ENCODE measurements at regions not wholly inside any gene's neighbourhood (a gene's known extent, or its start where the extent isn't known, plus 50 kb on each side); places are given as distances from the start of the nearest gene placed in this dataset.

DNA sequence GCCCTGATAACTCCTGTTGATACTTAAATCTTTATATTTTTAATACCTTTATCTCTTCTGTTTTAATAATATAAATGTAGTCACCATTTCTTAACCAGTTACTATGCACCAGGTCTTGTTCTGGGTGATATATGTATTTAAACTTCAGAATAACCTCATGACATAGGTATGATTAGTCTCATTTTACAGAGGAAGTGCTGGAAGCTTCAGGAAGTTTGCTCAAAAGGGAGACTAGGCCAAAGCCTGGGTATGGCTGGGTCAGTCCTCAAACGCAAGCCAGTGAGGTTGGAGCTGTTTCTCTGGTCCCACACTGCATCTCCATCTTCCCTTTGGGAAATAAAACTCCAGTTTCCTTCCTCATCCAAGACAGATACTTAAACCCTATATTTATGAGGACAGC, 204.7 kb upstream of the TANK start:
- H3K27ac Mint-ChIP-seq = no peak overlapping the region
- no peaks in the 10 kb centered on the region; the same call in 1 of the 2 replicates for H3K36me3 Mint-ChIP-seq
- H3K4me3 Mint-ChIP-seq = no peak overlapping the region
- no peaks in the 10 kb centered on the region for H3K4me1 Mint-ChIP-seq
- TF ChIP-seq, protein P1, sequence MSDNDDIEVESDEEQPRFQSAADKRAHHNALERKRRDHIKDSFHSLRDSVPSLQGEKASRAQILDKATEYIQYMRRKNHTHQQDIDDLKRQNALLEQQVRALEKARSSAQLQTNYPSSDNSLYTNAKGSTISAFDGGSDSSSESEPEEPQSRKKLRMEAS (CRISPR knock-in tag; IDR thresholded peaks at IDR 0.05) = no peak
- TF ChIP-seq SMAD4 (CRISPR knock-in tag; IDR thresholded peaks at IDR 0.05) = no peak
- no peak for TF ChIP-seq GRHL2 (CRISPR knock-in tag; IDR thresholded peaks at IDR 0.05; ENCODE audit: insufficient replicate concordance, severe bottlenecking)
- TF ChIP-seq EMX1 (CRISPR knock-in tag; IDR thresholded peaks at IDR 0.05) = no peak
- TF ChIP-seq ATF1 (CRISPR knock-in tag; IDR thresholded peaks at IDR 0.05) = no peak
- no peak for TF ChIP-seq MYBL2 (CRISPR knock-in tag; IDR thresholded peaks at IDR 0.05)
- TF ChIP-seq, protein P2, sequence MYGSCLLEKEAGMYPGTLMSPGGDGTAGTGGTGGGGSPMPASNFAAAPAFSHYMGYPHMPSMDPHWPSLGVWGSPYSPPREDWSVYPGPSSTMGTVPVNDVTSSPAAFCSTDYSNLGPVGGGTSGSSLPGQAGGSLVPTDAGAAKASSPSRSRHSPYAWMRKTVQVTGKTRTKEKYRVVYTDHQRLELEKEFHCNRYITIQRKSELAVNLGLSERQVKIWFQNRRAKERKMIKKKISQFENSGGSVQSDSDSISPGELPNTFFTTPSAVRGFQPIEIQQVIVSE (CRISPR knock-in tag; IDR thresholded peaks at IDR 0.05; ENCODE audit: borderline replicate concordance) = no peak
- TF ChIP-seq ETV6 (CRISPR knock-in tag; IDR thresholded peaks at IDR 0.05) = no peak
- TF ChIP-seq TEAD1 (CRISPR knock-in tag; IDR thresholded peaks at IDR 0.05) = no peak
- TF ChIP-seq, protein P3, sequence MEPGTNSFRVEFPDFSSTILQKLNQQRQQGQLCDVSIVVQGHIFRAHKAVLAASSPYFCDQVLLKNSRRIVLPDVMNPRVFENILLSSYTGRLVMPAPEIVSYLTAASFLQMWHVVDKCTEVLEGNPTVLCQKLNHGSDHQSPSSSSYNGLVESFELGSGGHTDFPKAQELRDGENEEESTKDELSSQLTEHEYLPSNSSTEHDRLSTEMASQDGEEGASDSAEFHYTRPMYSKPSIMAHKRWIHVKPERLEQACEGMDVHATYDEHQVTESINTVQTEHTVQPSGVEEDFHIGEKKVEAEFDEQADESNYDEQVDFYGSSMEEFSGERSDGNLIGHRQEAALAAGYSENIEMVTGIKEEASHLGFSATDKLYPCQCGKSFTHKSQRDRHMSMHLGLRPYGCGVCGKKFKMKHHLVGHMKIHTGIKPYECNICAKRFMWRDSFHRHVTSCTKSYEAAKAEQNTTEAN (CRISPR knock-in tag; IDR thresholded peaks at IDR 0.05) = no peak
- TF ChIP-seq, protein P4, sequence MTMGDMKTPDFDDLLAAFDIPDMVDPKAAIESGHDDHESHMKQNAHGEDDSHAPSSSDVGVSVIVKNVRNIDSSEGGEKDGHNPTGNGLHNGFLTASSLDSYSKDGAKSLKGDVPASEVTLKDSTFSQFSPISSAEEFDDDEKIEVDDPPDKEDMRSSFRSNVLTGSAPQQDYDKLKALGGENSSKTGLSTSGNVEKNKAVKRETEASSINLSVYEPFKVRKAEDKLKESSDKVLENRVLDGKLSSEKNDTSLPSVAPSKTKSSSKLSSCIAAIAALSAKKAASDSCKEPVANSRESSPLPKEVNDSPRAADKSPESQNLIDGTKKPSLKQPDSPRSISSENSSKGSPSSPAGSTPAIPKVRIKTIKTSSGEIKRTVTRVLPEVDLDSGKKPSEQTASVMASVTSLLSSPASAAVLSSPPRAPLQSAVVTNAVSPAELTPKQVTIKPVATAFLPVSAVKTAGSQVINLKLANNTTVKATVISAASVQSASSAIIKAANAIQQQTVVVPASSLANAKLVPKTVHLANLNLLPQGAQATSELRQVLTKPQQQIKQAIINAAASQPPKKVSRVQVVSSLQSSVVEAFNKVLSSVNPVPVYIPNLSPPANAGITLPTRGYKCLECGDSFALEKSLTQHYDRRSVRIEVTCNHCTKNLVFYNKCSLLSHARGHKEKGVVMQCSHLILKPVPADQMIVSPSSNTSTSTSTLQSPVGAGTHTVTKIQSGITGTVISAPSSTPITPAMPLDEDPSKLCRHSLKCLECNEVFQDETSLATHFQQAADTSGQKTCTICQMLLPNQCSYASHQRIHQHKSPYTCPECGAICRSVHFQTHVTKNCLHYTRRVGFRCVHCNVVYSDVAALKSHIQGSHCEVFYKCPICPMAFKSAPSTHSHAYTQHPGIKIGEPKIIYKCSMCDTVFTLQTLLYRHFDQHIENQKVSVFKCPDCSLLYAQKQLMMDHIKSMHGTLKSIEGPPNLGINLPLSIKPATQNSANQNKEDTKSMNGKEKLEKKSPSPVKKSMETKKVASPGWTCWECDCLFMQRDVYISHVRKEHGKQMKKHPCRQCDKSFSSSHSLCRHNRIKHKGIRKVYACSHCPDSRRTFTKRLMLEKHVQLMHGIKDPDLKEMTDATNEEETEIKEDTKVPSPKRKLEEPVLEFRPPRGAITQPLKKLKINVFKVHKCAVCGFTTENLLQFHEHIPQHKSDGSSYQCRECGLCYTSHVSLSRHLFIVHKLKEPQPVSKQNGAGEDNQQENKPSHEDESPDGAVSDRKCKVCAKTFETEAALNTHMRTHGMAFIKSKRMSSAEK (CRISPR knock-in tag; IDR thresholded peaks at IDR 0.05; ENCODE audit: borderline replicate concordance) = no peak
- TF ChIP-seq TP53 (CRISPR knock-in tag; IDR thresholded peaks at IDR 0.05) = no peak
- TF ChIP-seq, protein P5, sequence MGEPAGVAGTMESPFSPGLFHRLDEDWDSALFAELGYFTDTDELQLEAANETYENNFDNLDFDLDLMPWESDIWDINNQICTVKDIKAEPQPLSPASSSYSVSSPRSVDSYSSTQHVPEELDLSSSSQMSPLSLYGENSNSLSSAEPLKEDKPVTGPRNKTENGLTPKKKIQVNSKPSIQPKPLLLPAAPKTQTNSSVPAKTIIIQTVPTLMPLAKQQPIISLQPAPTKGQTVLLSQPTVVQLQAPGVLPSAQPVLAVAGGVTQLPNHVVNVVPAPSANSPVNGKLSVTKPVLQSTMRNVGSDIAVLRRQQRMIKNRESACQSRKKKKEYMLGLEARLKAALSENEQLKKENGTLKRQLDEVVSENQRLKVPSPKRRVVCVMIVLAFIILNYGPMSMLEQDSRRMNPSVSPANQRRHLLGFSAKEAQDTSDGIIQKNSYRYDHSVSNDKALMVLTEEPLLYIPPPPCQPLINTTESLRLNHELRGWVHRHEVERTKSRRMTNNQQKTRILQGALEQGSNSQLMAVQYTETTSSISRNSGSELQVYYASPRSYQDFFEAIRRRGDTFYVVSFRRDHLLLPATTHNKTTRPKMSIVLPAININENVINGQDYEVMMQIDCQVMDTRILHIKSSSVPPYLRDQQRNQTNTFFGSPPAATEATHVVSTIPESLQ (CRISPR knock-in tag; IDR thresholded peaks at IDR 0.05) = no peak
- no peak for DNase-seq (ENCODE audit: low spot score)
- H3K27me3 Mint-ChIP-seq (ENCODE audit: low read depth) = no peaks in the 10 kb centered on the region
- H3K9me3 Mint-ChIP-seq = 0 out of 2 replicates have a peak, but pooled peaks cover 6% of the 10 kb centered on the region
- no peak for ATAC-seq
- CTCF ChIA-PET = no interaction called here
- POLR2A ChIA-PET = no interaction called here

DNA sequence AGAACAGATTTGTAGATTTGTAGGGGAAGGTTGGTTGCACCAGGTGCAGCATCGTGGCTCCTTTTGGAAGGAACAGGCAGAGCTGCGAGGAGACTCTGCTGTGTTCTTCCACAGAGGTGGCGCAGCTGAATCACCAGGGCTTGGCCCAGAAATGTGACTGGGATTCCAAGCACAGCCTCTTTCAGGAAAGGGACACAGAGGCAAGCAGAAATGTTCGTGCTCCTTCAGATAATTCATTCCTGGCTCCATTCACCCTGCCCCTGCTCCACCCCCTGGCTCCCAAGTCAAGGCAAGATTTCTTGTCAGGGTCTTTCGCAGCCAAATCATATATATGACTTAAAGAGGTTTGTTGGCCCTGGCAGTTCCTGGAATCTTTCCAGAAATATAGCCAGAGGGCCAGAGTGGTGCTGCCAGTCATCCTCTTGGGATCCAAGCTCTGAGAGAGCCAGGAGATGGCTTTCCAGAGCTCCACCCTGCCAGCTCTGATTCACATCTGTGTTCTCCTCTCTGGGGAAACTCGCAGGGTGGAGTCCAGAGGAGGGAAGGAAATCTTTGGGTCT, 203.9 kb upstream of the TANK start:
- H3K27ac Mint-ChIP-seq = no peak overlapping the region
- peak; percentile 22; the same call in 1 of the 2 replicates for ATAC-seq
- CTCF ChIA-PET = interaction anchor here (1.0 kb wide), 1 partner anchor 14 kb away, joined by 3 read pairs; no protein-coding TSS in a partner anchor
- TF ChIP-seq ESRRA (CRISPR knock-in tag; IDR thresholded peaks at IDR 0.05; ENCODE audit: borderline replicate concordance) (no peak), NFYB (CRISPR knock-in tag; conservative IDR thresholded peaks at IDR 0.05; ENCODE audit: low read depth) (no peak), ELF4 (CRISPR knock-in tag; IDR thresholded peaks at IDR 0.05; ENCODE audit: low read depth) (no peak), ZNF416 (CRISPR knock-in tag; IDR thresholded peaks at IDR 0.05) (no peak), ZNF121 (CRISPR knock-in tag; IDR thresholded peaks at IDR 0.05) (no peak), GABPB1 (CRISPR knock-in tag; IDR thresholded peaks at IDR 0.05) (no peak), JAZF1 (CRISPR knock-in tag; IDR thresholded peaks at IDR 0.05) (no peak), RELA (CRISPR knock-in tag; IDR thresholded peaks at IDR 0.05; ENCODE audit: borderline replicate concordance) (no peak)
- TF ChIP-seq, protein P6, sequence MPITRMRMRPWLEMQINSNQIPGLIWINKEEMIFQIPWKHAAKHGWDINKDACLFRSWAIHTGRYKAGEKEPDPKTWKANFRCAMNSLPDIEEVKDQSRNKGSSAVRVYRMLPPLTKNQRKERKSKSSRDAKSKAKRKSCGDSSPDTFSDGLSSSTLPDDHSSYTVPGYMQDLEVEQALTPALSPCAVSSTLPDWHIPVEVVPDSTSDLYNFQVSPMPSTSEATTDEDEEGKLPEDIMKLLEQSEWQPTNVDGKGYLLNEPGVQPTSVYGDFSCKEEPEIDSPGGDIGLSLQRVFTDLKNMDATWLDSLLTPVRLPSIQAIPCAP (CRISPR knock-in tag; IDR thresholded peaks at IDR 0.05) = no peak
- TF ChIP-seq, protein P7, sequence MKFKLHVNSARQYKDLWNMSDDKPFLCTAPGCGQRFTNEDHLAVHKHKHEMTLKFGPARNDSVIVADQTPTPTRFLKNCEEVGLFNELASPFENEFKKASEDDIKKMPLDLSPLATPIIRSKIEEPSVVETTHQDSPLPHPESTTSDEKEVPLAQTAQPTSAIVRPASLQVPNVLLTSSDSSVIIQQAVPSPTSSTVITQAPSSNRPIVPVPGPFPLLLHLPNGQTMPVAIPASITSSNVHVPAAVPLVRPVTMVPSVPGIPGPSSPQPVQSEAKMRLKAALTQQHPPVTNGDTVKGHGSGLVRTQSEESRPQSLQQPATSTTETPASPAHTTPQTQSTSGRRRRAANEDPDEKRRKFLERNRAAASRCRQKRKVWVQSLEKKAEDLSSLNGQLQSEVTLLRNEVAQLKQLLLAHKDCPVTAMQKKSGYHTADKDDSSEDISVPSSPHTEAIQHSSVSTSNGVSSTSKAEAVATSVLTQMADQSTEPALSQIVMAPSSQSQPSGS (CRISPR knock-in tag; IDR thresholded peaks at IDR 0.05; ENCODE audit: borderline replicate concordance, low read depth) = no peak
- TF ChIP-seq, protein P8, sequence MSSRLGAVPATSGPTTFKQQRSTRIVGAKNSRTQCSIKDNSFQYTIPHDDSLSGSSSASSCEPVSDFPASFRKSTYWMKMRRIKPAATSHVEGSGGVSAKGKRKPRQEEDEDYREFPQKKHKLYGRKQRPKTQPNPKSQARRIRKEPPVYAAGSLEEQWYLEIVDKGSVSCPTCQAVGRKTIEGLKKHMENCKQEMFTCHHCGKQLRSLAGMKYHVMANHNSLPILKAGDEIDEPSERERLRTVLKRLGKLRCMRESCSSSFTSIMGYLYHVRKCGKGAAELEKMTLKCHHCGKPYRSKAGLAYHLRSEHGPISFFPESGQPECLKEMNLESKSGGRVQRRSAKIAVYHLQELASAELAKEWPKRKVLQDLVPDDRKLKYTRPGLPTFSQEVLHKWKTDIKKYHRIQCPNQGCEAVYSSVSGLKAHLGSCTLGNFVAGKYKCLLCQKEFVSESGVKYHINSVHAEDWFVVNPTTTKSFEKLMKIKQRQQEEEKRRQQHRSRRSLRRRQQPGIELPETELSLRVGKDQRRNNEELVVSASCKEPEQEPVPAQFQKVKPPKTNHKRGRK (CRISPR knock-in tag; IDR thresholded peaks at IDR 0.05; ENCODE audit: borderline replicate concordance) = no peak

More for the DNA sequence above, 203.9 kb upstream of the TANK start:
- Mint-ChIP-seq H3K4me1 (no peaks in the 10 kb centered on the region), H3K27me3 (ENCODE audit: low read depth) (no peaks in the 10 kb centered on the region), H3K36me3 (no peaks in the 10 kb centered on the region; the same call in 1 of the 2 replicates), H3K9me3 (0 out of 2 replicates have a peak, but pooled peaks cover 6% of the 10 kb centered on the region), H3K4me3 (no peak overlapping the region)
- POLR2A ChIA-PET = no interaction called here
- no peak for DNase-seq (ENCODE audit: low spot score)
